Kasumi-1 (cell line): ENCODE measurements at regions not wholly inside any gene's neighbourhood (a gene's known extent, or its start where the extent isn't known, plus 50 kb on each side); places are given as distances from the start of the nearest gene placed in this dataset.

Source experiments
- DNase-seq, 2 experiments: peaks; one replicate each; lab custom pipeline; 2025; lab: John Stamatoyannopoulos, UW

DNA sequence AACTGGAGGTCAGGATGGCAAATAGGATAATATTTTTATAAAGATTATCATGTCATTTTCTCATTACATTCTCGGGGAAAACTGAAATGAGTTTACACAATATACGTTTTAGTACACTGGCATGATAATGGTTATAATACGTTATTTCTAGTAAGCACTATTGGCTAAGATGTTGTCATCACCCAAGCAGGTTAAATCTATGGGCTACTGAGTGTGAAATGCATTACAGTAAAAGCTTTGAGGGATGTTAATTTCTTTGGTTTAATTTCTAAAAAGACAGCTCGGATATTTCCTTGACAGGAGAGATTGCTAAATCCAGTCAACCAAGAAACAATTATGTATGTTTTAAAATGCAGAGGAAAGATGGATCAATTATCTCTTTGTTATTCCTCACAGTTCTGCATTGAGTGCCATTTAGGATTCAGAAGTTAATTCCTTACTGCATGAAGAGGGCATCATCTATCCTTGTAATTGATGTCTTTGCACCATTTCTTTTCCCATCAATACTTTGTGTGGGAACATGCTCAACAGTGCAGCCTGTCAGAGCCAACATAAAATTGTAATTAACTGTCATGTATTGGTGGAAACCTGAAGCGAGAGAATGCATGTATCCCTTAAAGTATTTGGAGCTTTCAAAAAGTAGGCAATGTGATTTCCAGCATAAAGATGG lies 222.4 kb upstream of the ZP4 start:
- DNase-seq = no peak

DNA sequence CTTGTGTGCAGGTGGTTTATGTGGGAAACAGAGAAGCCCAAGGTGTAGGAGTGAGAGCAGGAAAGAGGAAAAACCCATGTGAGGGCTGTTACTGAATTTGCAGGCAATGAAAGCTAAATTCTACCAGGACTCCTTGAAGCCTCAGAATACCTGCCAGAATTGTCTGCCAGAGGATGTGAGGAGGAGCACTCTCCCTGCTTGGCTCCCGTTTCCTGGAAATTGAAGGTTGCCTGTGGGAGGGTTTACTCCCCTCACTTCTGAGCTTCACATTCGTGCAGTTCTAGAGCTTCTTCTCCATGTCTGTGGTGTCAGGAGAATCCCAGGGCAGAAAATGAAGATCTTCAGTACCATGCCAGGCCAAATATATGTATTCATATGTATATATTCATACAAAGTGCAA lies 220.8 kb upstream of the ZP4 start:
- DNase-seq = no peak

DNA sequence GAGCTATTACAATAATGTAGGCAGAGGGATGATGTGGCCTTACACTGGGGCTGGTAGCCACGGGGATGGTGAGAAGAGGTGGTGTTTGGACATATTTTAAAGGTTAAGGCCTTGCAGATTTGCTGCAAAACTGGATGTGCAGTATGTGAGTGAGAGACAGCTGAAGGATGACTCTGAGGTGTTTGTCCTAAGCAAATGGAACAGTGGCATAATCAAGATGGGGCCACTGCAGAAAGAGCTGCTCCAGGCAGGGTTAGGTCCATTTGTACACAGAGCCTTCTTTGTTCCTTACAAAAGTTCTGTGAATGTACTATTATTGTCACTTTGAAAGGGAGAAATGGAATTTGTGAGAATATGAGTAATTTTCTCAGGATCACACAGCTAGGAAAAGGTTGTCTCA lies 220.4 kb upstream of the ZP4 start:
- no peak for DNase-seq

DNA sequence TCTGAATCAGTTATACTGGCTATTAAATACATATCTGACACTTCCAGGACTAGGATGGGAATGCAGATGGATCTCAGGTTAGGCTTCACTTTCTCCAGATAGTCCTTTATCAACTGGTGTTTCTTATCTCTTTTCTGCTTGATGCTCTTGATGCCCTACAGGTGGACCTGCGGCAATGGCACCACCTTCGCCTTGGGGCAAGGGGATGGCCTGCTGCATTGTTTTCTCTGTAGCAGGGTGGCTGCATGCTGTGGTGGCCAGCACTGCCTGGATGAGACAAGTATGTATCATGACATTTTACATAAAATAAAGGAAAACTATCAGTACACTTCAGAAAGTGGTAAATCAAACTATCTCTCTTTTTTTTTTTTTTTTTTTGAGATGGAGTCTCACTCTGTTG lies 217.7 kb upstream of the ZP4 start:
- no peak for DNase-seq

DNA sequence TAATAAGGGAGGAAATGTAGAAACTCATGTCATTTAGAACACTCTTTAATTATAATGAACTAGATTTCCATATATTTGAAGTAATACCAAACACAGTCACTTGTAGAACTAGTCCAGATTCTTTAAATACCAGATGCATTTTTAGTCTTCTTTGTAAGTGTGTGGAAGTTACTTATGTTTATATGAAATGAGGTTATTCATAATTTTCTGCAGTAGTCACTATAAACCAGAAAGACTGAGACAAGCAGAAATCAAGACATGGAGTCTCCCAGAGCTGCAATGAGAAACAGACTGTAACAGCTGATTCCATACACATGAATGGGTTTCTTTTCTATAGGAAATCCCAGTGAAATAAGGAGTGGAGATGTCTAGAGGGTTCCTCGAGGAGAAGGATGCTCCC lies 216.6 kb upstream of the ZP4 start:
- no peak for DNase-seq

DNA sequence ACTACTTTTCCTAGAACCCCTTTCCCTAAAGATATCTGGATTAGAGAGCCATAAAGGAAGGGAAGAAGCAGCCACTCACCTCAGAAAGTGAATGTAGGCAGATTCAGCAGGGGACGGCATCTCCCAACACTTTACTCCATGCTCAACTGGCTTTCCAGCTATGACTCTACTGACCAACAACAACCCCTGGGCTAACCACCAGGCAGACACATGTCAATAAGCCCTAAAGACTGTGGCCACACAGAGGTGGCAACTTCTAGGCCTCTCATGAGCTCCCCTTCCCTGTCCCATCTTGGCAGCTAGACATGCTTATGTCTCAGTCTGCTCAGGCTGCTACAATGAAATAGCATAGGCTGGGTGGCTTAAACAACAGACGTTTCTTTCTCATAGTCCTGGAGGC lies 214.0 kb upstream of the ZP4 start:
- DNase-seq = no peak

DNA sequence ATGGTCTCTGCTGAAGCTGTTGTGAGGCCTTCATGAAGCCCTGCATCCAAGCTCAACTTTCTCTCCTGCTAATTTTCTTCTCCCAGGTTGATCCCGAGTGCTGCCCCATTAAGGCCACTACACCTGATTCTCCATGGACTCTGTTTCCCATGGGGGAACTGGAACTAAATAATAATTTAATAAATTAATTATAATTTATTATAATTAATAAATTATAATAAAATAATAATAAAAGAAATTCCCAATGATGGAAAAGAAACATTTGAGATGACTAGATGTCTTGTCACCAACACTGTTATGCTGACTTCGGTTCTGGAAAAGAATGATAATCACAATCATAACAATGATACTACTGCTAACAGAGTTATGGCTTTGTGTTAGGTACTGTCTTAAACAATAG lies 211.2 kb upstream of the ZP4 start:
- DNase-seq = no peak

DNA sequence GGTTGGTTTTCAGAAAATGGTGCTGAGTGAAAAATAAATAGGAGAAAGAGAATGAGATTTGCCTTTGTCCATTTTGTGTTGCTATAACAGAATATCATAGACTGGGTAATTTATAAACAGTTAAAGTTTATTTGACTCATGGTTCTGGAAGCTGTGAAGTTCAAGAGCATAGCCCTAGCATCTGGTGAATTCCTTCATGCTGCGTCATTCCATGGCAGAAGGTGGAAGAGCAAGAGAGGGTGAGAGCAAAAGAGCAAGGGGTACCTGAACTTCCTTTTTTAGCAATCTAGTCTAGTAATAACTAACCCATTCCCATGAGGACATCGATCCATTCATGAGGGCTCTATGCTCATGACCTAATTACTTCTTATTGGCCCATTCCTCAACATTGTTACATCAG lies 209.1 kb upstream of the ZP4 start:
- no peak for DNase-seq

DNA sequence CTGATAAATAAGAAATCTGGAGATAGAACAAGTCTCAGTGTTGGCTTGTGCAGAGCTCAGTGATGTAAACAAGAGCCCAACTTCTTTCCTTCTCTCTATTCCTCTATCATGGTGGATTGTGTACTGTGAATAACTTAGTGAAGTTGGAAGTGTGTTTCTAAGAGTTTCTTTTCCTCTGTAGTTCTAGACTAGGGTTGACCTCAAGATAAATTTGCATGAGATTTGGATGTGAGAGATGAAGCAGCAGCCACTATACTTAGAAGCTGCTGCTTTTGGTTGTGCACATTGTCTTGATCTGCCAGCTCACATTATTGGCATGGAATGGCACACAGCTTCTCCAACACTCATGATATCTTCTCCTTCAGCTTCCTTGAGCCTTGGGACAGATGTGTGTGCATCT lies 198.9 kb upstream of the ZP4 start:
- DNase-seq = no peak

DNA sequence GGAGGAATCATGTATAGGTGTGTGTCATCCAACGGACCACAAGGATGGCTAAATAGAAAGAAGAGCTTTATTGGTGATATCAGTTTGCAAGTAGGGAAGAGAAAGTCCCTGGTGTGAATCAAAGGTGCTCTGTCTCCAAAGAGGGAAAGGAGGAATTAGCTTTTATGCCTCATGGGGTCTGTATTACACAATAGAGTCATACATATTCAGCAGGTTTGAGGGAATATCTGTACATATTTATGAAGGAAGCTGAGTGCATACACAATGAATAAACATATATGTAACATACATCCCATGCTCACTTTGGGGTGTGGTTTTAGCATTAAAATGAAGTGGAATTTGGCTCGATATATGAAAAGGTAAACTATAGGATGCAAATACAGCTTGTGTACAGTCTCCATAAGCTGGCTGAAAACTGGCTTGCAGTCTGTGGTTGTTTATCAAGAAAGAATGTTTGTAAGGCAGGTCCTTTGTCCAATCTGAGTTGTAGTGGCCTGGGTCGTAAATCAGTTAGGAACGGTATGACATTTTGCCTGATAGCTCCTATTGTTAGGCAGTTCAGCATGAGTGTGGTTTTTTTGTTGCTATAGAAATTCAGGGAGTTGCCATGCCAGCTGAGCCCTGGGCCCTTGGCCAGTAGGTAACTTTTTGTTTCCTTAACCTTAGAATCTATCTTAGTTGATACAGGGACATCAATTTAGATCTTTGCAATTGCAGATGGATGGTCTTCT lies 198.0 kb upstream of the ZP4 start:
- DNase-seq = no peak

DNA sequence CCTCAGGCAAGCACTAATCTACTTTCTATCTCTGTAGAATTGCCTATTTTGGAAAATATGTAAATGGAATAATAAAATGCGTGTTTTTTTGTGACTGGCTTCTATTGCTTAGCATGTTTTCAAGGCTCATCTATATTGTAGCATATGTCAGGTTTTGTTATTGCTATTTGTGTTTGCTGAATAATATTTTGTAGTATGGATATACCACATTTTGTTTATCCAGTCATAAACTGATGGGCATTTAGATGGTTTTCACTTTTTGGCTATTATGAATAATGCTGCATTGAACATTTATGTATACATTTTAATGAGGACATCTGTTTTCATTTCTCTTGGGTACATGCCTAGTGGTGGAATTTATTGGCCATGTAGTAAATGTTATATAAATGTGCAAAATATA lies 183.3 kb upstream of the ZP4 start:
- no peak for DNase-seq

DNA sequence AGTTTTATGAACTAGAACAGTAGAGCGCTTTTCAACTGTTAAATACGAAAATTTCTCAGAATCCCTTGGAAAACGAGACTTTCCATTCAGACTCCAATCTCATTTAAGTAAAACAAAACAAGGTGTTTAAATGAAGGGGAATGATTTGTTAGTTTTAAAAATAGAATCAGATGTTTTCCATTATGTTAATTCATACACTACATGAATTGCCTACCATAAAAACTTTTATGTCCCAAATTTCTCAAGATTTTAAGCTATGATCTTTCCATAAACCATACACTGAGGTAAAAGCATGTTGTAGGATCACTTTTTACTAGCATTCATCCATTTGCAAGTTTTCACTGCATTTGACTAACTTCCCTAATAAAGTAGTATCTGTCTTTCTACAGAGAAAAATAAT lies 180.3 kb upstream of the ZP4 start:
- no peak for DNase-seq

DNA sequence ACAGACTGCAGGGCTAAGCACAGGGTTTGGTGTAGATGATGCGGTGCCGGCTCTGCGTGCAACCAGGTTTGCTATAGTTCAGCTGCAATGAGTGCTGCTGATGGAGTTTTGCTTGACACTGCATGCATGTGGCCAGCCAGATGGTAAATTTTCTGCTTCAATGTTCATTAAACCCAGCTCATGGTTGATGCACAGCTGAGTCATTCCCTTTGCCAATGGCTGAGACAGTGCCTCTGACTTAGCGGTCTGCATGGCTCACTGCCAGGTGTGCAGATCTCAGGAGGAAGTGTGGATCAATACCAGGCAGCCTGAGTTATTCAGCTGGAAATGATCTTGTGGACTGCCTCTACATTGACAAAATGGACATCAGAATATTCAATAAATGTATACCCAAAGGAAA lies 172.7 kb upstream of the ZP4 start:
- no peak for DNase-seq

DNA sequence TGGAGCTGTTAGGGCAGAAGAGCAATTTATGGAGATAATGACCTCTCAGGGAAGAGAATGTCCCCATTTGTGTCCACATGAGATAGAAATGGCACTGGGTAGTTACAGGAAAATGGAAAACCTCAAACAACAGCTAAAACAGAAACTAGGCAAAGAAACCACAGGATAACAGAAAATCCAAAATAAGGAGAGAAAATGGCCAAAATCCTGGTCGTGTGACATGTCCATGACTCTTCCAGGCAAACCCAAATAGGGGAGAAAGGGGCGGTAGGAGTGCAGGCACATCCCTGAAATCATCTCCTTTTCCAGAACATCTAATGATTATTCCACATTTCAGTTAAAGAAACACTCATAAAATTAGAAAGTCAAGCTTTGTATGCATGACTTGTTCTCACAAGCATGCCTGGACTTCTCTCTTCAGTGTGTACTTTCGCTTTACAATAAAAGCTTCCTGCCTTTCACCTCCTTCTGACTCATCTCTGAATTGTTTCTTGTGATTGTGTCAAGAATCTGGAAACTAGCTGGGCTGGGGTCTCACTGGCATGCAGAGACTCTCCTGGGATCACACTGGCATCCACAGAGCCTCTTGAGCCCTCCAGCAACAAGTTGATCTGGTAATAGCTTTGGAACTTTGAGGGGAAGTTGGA lies 171.4 kb upstream of the ZP4 start:
- no peak for DNase-seq

DNA sequence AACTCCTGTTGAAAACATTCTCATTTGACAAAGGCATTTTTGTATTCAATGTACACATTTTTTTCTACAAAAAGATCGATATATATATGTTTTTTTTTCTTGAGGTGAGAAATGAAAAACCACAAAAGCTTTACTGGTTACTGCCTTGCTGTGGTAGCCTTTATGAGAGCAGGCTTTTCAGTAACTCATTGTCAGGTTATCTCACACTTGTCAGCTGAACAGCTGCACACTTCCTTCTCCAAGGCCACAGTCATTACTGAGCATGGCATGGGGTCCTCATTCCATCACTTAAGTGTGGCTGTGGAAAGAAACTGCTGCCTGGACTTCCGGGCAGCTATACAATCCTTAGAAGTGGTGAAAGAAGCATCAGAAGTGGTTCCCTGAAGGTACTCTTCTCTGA lies 169.3 kb upstream of the ZP4 start:
- peak in 1 of 2 experiments; percentile 3 for DNase-seq

DNA sequence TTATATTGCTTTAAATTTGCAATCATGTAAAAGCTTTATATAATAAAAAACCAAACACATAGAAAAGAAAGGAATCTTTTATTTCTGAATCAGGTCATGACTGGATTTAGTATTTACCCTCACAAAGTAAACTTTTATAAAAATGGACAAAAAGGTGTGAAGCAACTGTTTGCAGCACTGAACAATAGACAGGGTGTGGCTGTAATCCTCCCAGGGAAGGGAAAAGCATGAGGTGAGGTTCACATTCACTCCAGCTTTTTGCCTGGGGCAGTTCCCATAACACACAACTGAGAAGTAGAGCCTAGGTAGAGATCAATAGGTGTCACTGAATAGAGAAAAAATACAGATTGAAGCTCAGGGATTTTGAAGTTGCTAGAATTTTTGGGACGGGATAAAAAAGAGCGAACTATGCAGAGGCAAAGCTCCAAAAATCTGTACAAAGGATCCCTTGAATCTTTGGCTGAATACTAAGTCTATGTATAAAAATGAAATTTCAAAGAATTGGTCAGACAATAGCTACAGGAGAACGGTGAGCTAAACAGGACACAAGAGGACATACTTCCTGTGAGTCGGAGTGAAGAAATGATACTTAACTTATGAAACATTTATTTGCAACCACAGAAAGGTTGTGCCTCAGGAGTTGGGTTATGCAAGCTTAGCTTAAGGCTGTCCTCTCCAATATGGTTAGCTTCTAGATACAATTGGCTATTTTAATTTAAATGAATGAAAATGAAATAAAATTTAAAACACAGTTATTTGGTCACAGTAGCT lies 162.0 kb upstream of the ZP4 start:
- DNase-seq = no peak

DNA sequence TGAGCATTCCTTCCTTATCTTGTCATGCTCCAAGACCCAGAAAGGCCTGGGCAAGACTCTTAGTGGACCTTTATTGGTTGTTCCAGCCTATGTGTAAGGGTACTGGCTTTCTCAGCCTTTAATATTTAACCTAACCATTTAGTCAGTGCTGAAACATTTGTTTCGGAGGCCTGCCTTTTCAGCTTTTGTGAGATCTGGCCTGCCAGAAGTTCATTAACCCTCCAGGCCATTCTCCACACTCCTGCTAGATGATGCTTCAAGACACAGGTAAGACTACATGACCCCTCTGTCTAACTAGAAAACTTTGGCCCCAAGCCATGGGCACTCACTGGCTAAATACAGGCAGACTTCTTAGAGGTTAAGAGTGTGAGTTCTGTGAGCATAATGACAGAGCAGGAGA lies 138.4 kb upstream of the ZP4 start:
- no peak for DNase-seq

DNA sequence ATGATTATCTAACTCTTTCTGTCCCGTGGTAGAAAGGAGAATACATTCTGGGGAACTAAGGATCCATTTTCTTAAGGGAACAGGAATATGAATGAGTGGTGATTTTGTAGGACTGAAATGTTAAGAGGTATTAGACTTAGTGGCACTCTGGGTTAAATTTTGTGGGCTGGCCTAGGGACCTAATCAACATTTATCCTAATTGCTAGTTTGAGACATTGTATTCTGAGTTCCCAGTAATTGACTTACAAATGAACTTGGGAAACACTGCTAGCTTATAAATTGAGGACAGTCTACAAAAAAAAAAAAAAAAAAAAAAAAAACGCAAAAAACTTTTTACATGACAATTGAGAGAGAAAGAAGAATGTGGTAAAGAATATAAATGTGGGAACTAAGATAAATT lies 136.6 kb upstream of the ZP4 start:
- no peak for DNase-seq

DNA sequence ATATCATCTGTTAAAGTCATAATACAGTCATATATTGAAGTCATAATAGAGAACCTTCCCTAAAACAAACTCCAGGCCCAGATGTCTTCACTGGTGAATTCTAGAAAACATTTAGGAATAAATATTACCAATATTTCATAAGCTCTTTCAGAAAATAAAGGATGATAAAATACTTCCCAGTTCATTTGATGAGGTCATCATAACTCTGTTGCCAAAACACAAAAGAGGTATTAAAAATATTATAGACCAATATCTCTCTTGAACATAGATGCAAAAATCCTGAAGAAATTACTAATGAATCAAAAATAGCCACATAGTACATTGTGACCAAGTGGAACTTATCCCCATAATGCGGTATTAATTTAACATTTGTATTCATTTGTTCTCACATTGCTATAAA lies 132.4 kb upstream of the ZP4 start:
- no peak for DNase-seq

DNA sequence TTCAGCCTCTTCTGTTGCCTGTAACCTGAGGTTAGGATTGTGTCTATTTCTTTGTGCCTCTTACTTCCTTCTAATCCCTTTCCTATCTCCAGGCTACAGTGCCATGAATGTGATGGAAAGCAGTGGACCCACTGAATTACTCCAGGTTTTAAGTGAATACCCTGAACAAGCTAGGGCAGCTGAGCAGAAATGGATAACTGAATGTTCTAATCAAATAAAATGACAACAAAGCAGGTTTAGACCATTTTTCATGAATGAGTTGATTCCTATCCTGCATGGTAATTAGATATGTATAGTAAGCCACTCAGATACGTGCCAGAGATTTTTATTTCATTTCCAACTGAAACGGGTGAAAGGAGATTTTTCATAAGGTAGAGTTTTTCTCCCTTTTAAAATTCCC lies 127.5 kb upstream of the ZP4 start:
- DNase-seq = no peak

DNA sequence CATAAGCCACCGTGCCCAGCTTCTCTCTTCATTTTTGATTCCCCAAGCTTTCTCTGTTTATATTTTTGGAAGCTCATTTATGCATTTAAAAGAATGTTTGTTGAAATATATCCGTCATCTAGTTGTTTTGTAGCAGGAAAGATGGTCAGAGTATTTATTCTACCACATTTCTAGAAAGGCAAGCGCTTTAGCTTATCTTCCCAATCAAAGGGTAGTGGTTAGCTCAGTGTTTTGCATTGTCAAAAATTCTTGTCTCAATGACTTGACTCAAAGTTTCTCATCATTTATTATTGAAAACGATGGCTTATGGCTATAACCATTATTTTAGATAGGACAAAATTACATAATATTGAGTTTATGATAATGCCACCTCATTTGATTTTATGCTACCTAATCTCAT lies 116.1 kb upstream of the ZP4 start:
- no peak for DNase-seq

DNA sequence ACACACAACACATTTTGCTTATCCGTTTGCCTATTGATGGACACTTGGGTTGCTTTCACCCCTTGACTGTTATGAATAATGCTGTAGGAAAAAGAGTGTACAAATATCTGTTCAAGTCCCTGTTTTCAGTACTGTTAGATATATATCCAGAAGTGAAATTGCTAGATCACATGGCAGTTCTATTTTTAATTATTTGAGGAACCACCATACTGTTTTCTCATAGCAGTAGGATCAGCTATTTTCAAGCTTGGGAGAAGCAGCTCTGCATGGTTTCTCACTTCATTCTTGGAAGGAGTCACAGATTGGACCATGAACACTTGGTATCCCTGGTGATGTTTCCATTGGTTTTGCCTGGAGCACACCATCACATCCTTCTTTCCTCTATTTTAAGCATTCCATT lies 114.4 kb upstream of the ZP4 start:
- DNase-seq = no peak

DNA sequence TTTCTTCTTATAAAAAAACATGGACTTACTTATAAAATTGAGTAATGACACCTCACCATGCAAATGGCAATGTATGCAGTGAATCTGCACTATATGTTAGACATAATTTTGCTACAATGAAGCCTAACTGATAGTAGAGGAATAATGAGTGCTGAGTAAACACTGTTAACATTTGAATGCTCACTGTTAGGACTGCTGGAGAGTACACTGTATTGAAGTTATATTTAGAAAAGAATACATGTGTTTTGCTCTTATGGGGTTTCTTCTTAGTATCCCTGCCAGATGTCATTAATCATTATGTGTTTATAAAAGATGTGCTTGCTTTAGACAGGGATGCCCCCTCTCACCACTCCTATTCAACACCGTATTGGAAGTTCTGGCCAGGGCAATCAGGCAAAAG lies 111.1 kb upstream of the ZP4 start:
- DNase-seq = no peak
